ENCODE measurements at regions not wholly inside any gene's neighbourhood (a gene's known extent, or its start where the extent isn't known, plus 50 kb on each side); places are given as distances from the start of the nearest gene placed in this dataset.
"Not testable (repeated sequence)": the region's sequence is repeated elsewhere in the genome, so short reads cannot be mapped to it uniquely, and the experiment has no call there.

DNA sequence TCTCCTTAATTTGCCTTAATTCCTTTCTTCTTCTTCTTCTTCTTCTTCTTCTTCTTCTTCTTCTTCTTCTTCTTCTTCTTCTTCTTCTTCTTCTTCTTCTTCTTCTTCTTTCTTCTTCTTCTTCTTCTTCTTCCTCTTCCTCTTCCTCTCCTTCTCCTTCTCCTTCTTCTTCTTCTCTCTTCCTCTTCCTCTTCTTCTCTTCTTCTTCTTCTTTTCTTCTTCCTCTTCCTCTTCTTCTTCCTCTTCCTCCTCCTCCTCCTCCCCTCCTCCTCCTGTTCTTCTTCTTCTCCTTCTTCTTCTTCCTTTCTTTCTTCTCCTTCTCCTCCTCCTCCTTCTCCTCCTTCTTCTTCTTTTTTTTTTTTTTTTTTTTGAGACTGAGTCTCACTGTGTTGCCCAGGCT lies 62.0 kb upstream of the NKD1 start:
- TF ChIP-seq, protein P1, sequence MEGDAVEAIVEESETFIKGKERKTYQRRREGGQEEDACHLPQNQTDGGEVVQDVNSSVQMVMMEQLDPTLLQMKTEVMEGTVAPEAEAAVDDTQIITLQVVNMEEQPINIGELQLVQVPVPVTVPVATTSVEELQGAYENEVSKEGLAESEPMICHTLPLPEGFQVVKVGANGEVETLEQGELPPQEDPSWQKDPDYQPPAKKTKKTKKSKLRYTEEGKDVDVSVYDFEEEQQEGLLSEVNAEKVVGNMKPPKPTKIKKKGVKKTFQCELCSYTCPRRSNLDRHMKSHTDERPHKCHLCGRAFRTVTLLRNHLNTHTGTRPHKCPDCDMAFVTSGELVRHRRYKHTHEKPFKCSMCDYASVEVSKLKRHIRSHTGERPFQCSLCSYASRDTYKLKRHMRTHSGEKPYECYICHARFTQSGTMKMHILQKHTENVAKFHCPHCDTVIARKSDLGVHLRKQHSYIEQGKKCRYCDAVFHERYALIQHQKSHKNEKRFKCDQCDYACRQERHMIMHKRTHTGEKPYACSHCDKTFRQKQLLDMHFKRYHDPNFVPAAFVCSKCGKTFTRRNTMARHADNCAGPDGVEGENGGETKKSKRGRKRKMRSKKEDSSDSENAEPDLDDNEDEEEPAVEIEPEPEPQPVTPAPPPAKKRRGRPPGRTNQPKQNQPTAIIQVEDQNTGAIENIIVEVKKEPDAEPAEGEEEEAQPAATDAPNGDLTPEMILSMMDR (IDR thresholded peaks at IDR 0.05), result not testable (repeated sequence)
- not testable (repeated sequence) for TF ChIP-seq EP300 (IDR thresholded peaks at IDR 0.05)

Measured in upper lobe of left lung (tissue), 4 donors.